ENCODE measurements at regions not wholly inside any gene's neighbourhood (a gene's known extent, or its start where the extent isn't known, plus 50 kb on each side); places are given as distances from the start of the nearest gene placed in this dataset.

DNA sequence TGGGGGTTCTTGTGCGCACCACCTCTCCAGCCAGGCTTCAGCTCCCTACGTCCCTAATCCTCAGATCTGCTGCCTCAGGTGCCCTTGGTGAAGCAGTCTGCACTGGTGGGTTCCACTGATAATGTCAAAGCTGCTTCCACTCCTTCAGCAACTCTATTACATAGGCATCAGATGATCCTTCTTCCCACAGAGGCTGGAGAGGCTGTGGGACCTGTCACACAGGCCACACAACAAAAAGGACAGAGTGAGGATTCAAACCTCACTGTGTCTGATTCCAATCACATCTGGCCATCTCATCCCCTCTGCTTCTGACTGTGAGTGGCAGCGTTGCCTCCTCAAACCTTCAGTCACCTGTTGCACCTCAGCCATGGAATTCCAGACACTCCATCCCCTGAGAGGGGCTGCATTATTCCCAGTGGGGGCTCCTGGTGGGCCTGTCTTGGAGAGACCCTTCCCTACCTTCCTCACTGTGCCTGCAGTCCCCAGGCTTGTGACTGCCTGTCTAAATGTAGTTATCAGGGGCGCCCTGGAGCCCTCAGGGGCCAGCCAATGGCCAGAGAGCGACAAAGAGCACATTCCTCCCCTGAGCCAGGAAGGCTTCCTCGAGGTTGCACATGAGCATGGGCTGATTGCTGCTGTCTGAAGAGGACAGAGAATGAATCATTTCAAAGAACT lies 211.4 kb upstream of the ECI2 start:
- no peak for TF ChIP-seq POLR2A (IDR thresholded peaks at IDR 0.05)
- TF ChIP-seq CTCF (IDR thresholded peaks at IDR 0.05 in 8 of 11, conservative IDR thresholded peaks at IDR 0.05 in 3 of 11): no peak
- TF ChIP-seq POLR2AphosphoS5 (IDR thresholded peaks at IDR 0.05): no peak

All from spleen (tissue), 7 donors.